OCI-LY1 (cell line): ENCODE measurements at regions not wholly inside any gene's neighbourhood (a gene's known extent, or its start where the extent isn't known, plus 50 kb on each side); places are given as distances from the start of the nearest gene placed in this dataset.

Source experiments
- H2AFZ ChIP-seq: fragments of 200-600 bp; sonication (generic), shearing (Covaris generic); 2 replicates; pipeline ENCODE4 v1.6.0; 2014; ENCODE audit warnings: antibody characterized with exemption, mild to moderate bottlenecking, low read length
- H3F3A ChIP-seq: fragments of 200-600 bp; sonication (generic), shearing (Covaris generic); 2 replicates; pipeline ENCODE4 v1.6.0; 2014; ENCODE audit warnings: mild to moderate bottlenecking, antibody characterized with exemption, low read length, moderate library complexity; ENCODE audit not compliant: insufficient read depth
- H3K27ac ChIP-seq: fragments of 200-600 bp; sonication (generic); 2 replicates; pipeline ENCODE4 v1.5.1; 2014; ENCODE audit warnings: low read length, mixed run types, mild to moderate bottlenecking, low read depth; ENCODE audit not compliant: poor library complexity, severe bottlenecking
- H3K27me3 ChIP-seq: fragments of 200-600 bp; sonication (generic); 2 replicates; pipeline ENCODE4 v1.6.0; 2014; ENCODE audit warnings: antibody characterized with exemption, mild to moderate bottlenecking, low read length, moderate library complexity; ENCODE audit not compliant: insufficient read depth
- H3K36me3 ChIP-seq: fragments of 200-600 bp; sonication (generic); 2 replicates; pipeline ENCODE4 v1.6.1; 2014; ENCODE audit warnings: mild to moderate bottlenecking, antibody characterized with exemption, low read length, moderate library complexity, mixed read lengths; ENCODE audit not compliant: insufficient read depth
- H3K4me1 ChIP-seq: fragments of 200-600 bp; sonication (generic); 2 replicates; pipeline ENCODE4 v1.5.1; 2014; ENCODE audit warnings: mild to moderate bottlenecking, low read length, moderate library complexity; ENCODE audit not compliant: insufficient read depth, severe bottlenecking
- H3K4me2 ChIP-seq: fragments of 200-600 bp; sonication (generic), shearing (Covaris generic); 2 replicates; pipeline ENCODE4 v1.6.1; 2014; ENCODE audit warnings: low read length
- H3K4me3 ChIP-seq: fragments of 200-600 bp; sonication (generic); 2 replicates; pipeline ENCODE4 v1.5.1; 2014; ENCODE audit warnings: low read length, low read depth, mild to moderate bottlenecking, mixed read lengths; ENCODE audit not compliant: poor library complexity, severe bottlenecking
- H3K79me2 ChIP-seq: fragments of 200-600 bp; shearing (Covaris generic); 2 replicates; pipeline ENCODE4 v1.6.1; 2016; ENCODE audit warnings: mixed run types, low read length, mixed read lengths; ENCODE audit not compliant: insufficient read depth
- H3K9ac ChIP-seq: fragments of 200-600 bp; sonication (generic), shearing (Covaris generic); 2 replicates; pipeline ENCODE4 v1.6.1; 2014; ENCODE audit warnings: mild to moderate bottlenecking, low read length, mixed read lengths
- H3K9me2 ChIP-seq: fragments of 200-600 bp; sonication (generic), shearing (Covaris generic); 2 replicates; pipeline ENCODE4 v1.6.1; 2014; ENCODE audit warnings: low read depth, mild to moderate bottlenecking, low read length, mixed read lengths
- H3K9me3 ChIP-seq: fragments of 200-600 bp; shearing (Covaris generic); 2 replicates; pipeline ENCODE4 v1.6.1; 2014; ENCODE audit warnings: low read length, mixed read lengths
- H4K20me1 ChIP-seq: fragments of 200-600 bp; sonication (generic), shearing (Covaris generic); 2 replicates; pipeline ENCODE4 v1.6.0; 2016; ENCODE audit warnings: mild to moderate bottlenecking, low read length; ENCODE audit not compliant: insufficient read depth
- CTCF ChIP-seq: fragments of 200-600 bp; sonication (generic), shearing (Covaris generic); IDR thresholded peaks from 2 replicates; pipeline ENCODE4 v1.5.1; 2017; ENCODE audit warnings: mild to moderate bottlenecking, antibody characterized with exemption, low read length, moderate library complexity, mixed read lengths
- EZH2 ChIP-seq: fragments of 200-600 bp; sonication (generic), shearing (Covaris generic); IDR thresholded peaks from 2 replicates; pipeline ENCODE4 v1.8.0; 2017; ENCODE audit warnings: borderline replicate concordance, mixed run types, mild to moderate bottlenecking, antibody characterized with exemption, low read length, moderate library complexity, mixed read lengths

GRCh38 chr2:120988700-120989511 lies 253.2 kb downstream of the GLI2 start:
- no peak overlapping the region for H3K4me2 ChIP-seq
- H3K9ac ChIP-seq = no peak overlapping the region
- no peak overlapping the region for H3K4me3 ChIP-seq
- no peaks in the 10 kb centered on the region for H3K4me1 ChIP-seq
- H3K27ac ChIP-seq = no peak overlapping the region
- H3F3A ChIP-seq = no peaks in the 10 kb centered on the region
- no peaks in the 10 kb centered on the region for H4K20me1 ChIP-seq
- H3K27me3 ChIP-seq = no peaks in the 10 kb centered on the region
- H3K9me3 ChIP-seq = no peaks in the 10 kb centered on the region
- no peak overlapping the region for H2AFZ ChIP-seq
- H3K36me3 ChIP-seq = no peaks in the 10 kb centered on the region
- TF ChIP-seq CTCF (no peak), EZH2 (no peak)
- H3K9me2 ChIP-seq = no peaks in the 10 kb centered on the region
- H3K79me2 ChIP-seq = no peaks in the 10 kb centered on the region

- H3K36me3 ChIP-seq = no peaks in the 10 kb centered on the region
- no peak for TF ChIP-seq EZH2
- no peak for TF ChIP-seq CTCF
These were observed 254.1 kb downstream of the GLI2 start for GRCh38 chr2:120989512-120990441.

GRCh38 chr2:120990451-120990871 lies 254.8 kb downstream of the GLI2 start:
- TF ChIP-seq EZH2 = no peak
- TF ChIP-seq CTCF = no peak

More at GRCh38 chr2:120989512-120990441, 254.1 kb downstream of the GLI2 start:
- H3K4me2 ChIP-seq = no peak overlapping the region
- no peak overlapping the region for H3K4me3 ChIP-seq
- no peaks in the 10 kb centered on the region for H3K9me2 ChIP-seq
- H3K27ac ChIP-seq = no peak overlapping the region
- no peaks in the 10 kb centered on the region for H4K20me1 ChIP-seq
- no peaks in the 10 kb centered on the region for H3K79me2 ChIP-seq
- H3K27me3 ChIP-seq = no peaks in the 10 kb centered on the region
- H2AFZ ChIP-seq = no peak overlapping the region
- no peak overlapping the region for H3K9ac ChIP-seq
- no peaks in the 10 kb centered on the region for H3K9me3 ChIP-seq
- H3F3A ChIP-seq = no peaks in the 10 kb centered on the region
- H3K4me1 ChIP-seq = no peaks in the 10 kb centered on the region

More at GRCh38 chr2:120990451-120990871, 254.8 kb downstream of the GLI2 start:
- Histone ChIP-seq H3F3A (no peaks in the 10 kb centered on the region), H3K9me3 (no peaks in the 10 kb centered on the region), H3K27ac (no peak overlapping the region), H3K36me3 (no peaks in the 10 kb centered on the region), H3K4me3 (no peak overlapping the region), H2AFZ (no peak overlapping the region), H3K27me3 (no peaks in the 10 kb centered on the region), H4K20me1 (no peaks in the 10 kb centered on the region), H3K4me2 (no peak overlapping the region), H3K4me1 (no peaks in the 10 kb centered on the region), H3K9ac (no peak overlapping the region), H3K9me2 (no peaks in the 10 kb centered on the region), H3K79me2 (no peaks in the 10 kb centered on the region)
